ENCODE measurements at regions not wholly inside any gene's neighbourhood (a gene's known extent, or its start where the extent isn't known, plus 50 kb on each side); places are given as distances from the start of the nearest gene placed in this dataset.
"Not testable (repeated sequence)": the region's sequence is repeated elsewhere in the genome, so short reads cannot be mapped to it uniquely, and the experiment has no call there.

DNA sequence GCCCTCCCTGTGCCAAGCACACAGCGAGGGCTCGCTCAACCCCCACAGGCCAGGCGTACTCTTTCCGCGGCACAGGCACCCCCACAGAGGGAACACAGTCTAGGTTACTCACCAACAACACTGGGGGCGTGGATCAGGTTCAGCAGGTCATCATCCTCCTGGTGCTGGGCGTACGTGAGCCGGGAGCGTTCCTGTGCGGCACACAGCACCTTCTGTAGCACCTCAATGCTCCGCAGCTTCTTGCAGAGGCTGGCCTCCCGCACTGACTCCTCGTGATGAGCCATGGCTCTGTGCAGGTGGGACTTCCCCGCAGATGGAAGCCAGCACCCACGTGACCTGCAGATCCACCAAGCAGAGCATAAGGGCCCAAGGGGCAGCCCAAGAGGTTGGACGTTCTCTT lies 296.8 kb downstream of the GOLGA6L6 start:
- POLR2A ChIA-PET; H3K4me2 ChIP-seq; H3K4me3 ChIP-seq; H3K27ac ChIP-seq; FAIRE-seq; ATAC-seq; H3K4me1 ChIP-seq; CTCF ChIA-PET; DNase-seq (ENCODE audit: low read depth in 1 of 2, low spot score in 1 of 2): not testable (repeated sequence)
- 19% methylated on average over 17 of the region's 17 CpGs for WGBS (ENCODE audit: missing lambda C conversion rate)
- peaks cover 14% of the 10 kb centered on the region; the same call in 2 of the 3 replicates for H3K9me3 ChIP-seq

DNA sequence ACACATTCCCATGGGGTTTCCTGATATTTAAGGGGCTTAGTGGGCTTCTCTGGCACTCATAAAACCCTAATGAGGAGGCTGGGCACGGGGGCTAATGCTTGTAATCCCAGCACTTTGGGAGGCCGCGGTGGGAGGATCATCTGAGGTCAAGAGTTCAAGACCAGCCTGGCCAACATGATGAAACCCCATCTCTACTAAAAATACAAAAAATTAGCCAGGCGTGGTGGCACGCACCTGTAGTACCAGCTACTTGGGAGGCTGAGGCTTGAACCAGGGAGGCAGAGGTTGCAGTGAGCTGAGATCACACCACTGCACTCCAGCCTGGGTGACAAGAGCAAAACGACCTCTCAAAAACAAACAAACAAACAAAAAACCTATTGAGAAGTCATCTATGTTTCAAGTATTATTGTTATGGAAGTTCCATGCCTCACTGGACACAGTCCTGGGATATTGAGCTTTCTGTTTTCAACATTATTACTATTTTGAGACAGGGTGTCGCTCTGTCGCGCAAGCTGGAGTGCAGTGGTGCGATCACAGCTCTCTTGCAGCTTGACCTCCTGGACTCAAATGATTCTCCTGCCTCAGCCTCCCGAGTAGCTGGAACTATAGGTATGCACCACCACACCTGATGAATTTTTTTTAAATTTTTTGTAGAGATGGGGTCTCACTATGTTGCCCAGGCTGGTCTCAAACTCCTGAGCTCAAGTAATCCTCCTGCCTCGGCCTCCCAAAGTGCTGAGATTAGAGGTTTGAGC lies 297.9 kb downstream of the GOLGA6L6 start:
- H3K27ac ChIP-seq; H3K4me1 ChIP-seq; H3K4me2 ChIP-seq; FAIRE-seq; POLR2A ChIA-PET; CTCF ChIA-PET; DNase-seq (ENCODE audit: low read depth in 1 of 2, low spot score in 1 of 2); H3K4me3 ChIP-seq; ATAC-seq: not testable (repeated sequence)
- H3K9me3 ChIP-seq = peaks cover 21% of the 10 kb centered on the region; the same call in 2 of the 3 replicates
- 23% methylated on average over 12 of the region's 12 CpGs for WGBS (ENCODE audit: missing lambda C conversion rate)

- 27% methylated on average over 14 of the region's 14 CpGs for WGBS (ENCODE audit: missing lambda C conversion rate)
- ATAC-seq; POLR2A ChIA-PET; CTCF ChIA-PET; H3K27ac ChIP-seq; H3K4me2 ChIP-seq; H3K4me3 ChIP-seq; DNase-seq (ENCODE audit: low read depth in 1 of 2, low spot score in 1 of 2); FAIRE-seq; H3K4me1 ChIP-seq: not testable (repeated sequence)
- H3K9me3 ChIP-seq = peaks cover 24% of the 10 kb centered on the region; the same call in 2 of the 3 replicates
Observed at GRCh38 chr15:20240366-20240917, 301.2 kb downstream of the GOLGA6L6 start.

DNA sequence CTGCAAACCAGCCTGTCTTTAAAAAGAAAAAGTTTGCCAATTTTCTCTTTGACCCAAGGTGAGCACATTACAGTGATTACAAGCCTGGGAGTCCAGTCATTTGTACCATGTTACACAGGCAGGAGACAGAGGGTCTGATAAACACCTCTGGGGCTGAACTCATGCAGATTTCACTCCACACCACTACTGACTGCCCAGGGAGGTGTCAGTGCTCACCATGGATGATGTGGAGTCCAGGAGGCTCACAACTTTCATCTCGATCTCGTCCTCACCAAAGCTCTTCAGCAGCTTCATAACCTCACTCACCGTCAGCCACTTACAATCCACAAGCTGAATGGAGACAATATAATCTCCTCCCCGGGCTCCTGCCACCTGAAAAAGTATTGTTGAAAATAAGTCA lies 302.4 kb downstream of the GOLGA6L6 start:
- peaks cover 24% of the 10 kb centered on the region; the same call in 2 of the 3 replicates for H3K9me3 ChIP-seq
- FAIRE-seq; CTCF ChIA-PET; H3K4me1 ChIP-seq; DNase-seq (ENCODE audit: low read depth in 1 of 2, low spot score in 1 of 2); H3K4me2 ChIP-seq; H3K27ac ChIP-seq; POLR2A ChIA-PET; ATAC-seq; H3K4me3 ChIP-seq: not testable (repeated sequence)
- WGBS (ENCODE audit: missing lambda C conversion rate) = 17% methylated on average over 4 of the region's 4 CpGs

GRCh38 chr15:20237256-20238020 lies 304.2 kb downstream of the GOLGA6L6 start:
- H3K4me1 ChIP-seq; H3K4me3 ChIP-seq; FAIRE-seq; H3K27ac ChIP-seq; POLR2A ChIA-PET; H3K4me2 ChIP-seq; ATAC-seq; DNase-seq (ENCODE audit: low read depth in 1 of 2, low spot score in 1 of 2): not testable (repeated sequence)
- 23% methylated on average over 13 of the region's 13 CpGs for WGBS (ENCODE audit: missing lambda C conversion rate)
- H3K9me3 ChIP-seq = peaks cover 21% of the 10 kb centered on the region; the same call in 2 of the 3 replicates
- CTCF ChIA-PET = interaction anchor here (1.0 kb wide), 1 partner anchor 19 kb away, joined by 3 read pairs; no protein-coding TSS in a partner anchor

DNA sequence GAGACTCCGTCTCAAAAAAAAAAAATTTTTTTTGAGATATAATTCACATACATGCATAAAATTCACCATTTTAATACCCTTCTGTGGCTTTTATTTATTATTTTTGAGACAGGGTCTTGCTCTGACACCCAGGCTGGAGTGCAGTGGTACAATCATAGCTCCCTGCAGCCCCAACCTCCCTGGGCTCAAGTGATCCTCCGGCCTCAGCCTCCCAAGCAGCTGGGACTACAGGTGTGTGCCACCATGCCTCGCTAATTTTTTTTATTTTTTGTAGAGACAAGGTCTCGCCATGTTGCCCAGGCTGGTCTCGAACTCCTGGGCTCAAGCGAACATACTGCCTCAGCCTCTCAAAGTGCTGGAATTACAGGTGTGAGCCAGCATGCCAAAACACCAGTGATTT lies 305.9 kb downstream of the GOLGA6L6 start:
- ATAC-seq; POLR2A ChIA-PET; H3K4me1 ChIP-seq; H3K4me2 ChIP-seq; H3K4me3 ChIP-seq; H3K27ac ChIP-seq; CTCF ChIA-PET; FAIRE-seq; DNase-seq (ENCODE audit: low read depth in 1 of 2, low spot score in 1 of 2): not testable (repeated sequence)
- peaks cover 12% of the 10 kb centered on the region; the same call in 1 of the 3 replicates for H3K9me3 ChIP-seq
- WGBS (ENCODE audit: missing lambda C conversion rate) = 26% methylated on average over 6 of the region's 6 CpGs

- DNase-seq (ENCODE audit: low read depth in 1 of 2, low spot score in 1 of 2); H3K4me2 ChIP-seq; CTCF ChIA-PET; H3K9me3 ChIP-seq; ATAC-seq; POLR2A ChIA-PET; FAIRE-seq; H3K27ac ChIP-seq; H3K4me3 ChIP-seq; H3K4me1 ChIP-seq: not testable (repeated sequence)
- 23% methylated on average over 12 of the region's 12 CpGs for WGBS (ENCODE audit: missing lambda C conversion rate)
Observed at GRCh38 chr15:20234006-20234540, 307.5 kb downstream of the GOLGA6L6 start.

DNA sequence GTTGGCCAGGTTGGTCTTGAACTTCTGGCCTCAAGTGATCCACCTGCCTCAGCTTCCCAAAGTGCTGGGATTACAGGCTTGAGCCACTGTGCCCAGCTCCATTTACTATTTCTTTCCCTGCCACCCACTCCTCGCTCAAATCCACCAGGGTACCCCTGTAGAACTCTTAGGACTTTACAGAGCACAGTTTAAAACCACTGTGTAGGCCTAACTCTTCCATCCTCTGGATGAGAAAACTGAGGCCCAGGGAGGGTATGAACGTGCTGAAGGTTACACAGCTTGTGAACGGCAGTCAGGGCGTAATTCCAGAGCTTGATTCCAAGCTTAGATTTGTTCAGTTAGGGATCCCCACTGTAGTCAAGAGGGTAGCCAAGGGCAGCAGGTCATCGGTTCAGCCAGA lies 309.1 kb downstream of the GOLGA6L6 start:
- WGBS (ENCODE audit: missing lambda C conversion rate) = 21% methylated on average over 5 of the region's 5 CpGs
- POLR2A ChIA-PET; DNase-seq (ENCODE audit: low read depth in 1 of 2, low spot score in 1 of 2); H3K4me3 ChIP-seq; H3K27ac ChIP-seq; FAIRE-seq; H3K4me1 ChIP-seq; ATAC-seq; H3K4me2 ChIP-seq; H3K9me3 ChIP-seq; CTCF ChIA-PET: not testable (repeated sequence)

DNA sequence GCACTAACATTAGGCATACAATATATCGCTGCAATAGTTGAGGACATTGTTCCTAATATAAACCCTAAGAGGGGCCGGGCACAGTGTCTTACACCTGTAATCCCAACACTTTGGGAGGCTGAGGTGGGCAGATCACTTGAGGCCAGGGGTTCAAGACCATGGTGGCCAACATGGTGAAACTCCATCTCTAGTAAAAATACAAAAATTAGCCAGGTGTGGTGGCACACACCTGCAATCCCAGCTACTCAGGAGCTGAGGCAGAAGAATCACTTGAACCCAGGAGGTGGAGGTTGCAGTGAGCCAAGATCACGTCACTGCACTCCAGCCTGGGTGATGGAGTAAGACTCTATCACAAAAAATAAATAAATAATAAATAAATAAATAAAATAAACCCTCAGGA lies 310.9 kb downstream of the GOLGA6L6 start:
- DNase-seq (ENCODE audit: low read depth in 1 of 2, low spot score in 1 of 2); H3K27ac ChIP-seq; H3K4me3 ChIP-seq; FAIRE-seq; H3K9me3 ChIP-seq; ATAC-seq; H3K4me2 ChIP-seq; CTCF ChIA-PET; POLR2A ChIA-PET; H3K4me1 ChIP-seq: not testable (repeated sequence)
- WGBS (ENCODE audit: missing lambda C conversion rate) = 23% methylated on average over 3 of the region's 3 CpGs

DNA sequence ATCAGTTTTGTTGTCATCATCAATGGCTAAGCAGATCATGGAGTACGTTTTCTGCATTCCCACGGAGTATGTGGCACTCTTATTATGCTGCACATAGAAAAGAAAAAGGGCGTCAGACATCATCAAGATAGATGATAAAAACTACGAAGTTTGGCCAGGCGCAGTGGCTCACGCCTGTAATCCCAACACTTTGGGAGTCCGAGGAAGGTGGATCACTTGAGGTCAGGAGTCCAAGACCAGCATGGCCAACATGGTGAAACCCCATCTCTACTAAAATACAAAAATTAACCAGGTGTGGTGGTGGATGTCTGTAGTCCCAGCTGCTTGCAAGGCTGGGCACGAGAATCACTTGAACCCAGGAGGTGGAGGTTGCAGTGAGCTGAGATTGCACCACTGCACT lies 312.8 kb downstream of the GOLGA6L6 start:
- H3K9me3 ChIP-seq; POLR2A ChIA-PET; H3K4me3 ChIP-seq; CTCF ChIA-PET; H3K27ac ChIP-seq; FAIRE-seq; DNase-seq (ENCODE audit: low read depth in 1 of 2, low spot score in 1 of 2); H3K4me2 ChIP-seq; ATAC-seq; H3K4me1 ChIP-seq: not testable (repeated sequence)
- WGBS (ENCODE audit: missing lambda C conversion rate) = 29% methylated on average over 8 of the region's 8 CpGs

Measured in A549 (cell line).